ENCODE measurements at regions not wholly inside any gene's neighbourhood (a gene's known extent, or its start where the extent isn't known, plus 50 kb on each side); places are given as distances from the start of the nearest gene placed in this dataset.
"Not testable (repeated sequence)": the region's sequence is repeated elsewhere in the genome, so short reads cannot be mapped to it uniquely, and the experiment has no call there.

GRCh38 chr6:8175046-8175777 lies 72.9 kb upstream of the EEF1E1 start:
- DNase-seq: no peak

DNA sequence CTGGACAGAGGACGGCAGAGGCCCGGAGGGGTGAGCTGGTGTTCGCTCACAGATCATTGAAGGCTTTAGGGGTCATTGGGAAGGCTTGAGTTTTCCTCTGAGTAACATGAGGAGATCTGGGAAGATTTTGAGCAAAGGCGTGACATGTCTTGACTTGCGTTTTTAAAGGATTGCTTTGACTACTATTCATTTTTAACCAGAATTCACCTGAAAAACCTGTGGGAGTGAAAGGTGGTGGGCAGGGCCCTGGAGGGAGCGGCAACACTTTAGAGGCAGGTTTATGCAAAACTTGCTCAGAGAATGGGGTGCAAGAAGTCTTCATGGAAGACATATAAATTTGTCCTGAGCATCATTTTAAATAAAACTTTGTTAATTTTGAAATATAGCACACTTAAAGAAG lies 72.2 kb upstream of the EEF1E1 start:
- DNase-seq: no peak

GRCh38 chr6:8172530-8172929 lies 70.2 kb upstream of the EEF1E1 start:
- DNase-seq: no peak

DNA sequence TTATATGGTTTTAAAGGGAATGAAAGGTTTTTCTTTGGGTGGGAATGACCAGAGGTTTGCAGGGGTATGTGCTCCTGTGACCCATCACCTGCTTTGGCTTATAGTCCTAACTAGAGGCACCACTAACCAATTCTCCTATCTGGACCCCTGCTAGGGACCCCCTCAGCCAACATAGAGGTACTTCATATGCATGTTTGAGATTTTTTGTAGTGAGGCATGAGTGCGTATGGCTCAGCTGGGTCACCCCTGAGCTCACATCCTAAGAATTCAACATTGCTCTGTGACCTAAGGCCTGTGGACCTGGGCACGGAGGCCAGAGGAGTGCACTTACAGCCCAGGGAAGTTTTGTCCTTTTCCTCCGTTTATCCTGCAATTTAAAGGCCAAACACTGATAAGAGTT lies 68.4 kb upstream of the EEF1E1 start:
- DNase-seq: no peak

DNA sequence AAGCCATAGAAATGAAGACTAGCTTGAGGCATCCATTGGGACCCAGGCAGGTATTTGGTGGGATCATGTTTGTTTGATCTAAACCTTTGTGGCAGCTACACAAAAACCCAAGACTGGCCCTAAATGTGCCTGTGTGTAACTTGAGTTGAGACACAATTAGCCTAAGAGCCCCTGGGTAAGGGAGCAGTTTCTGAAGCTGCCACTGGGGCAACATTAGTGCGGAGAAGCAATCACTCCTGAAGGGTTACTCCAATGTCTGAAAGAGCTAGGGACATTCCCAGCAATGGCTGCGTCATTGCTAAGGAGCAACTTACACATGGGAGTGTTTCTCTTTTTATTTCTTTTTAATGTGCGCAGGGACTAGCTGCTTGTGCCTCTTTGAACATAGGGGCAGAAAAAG lies 67.9 kb upstream of the EEF1E1 start:
- no peak for DNase-seq

DNA sequence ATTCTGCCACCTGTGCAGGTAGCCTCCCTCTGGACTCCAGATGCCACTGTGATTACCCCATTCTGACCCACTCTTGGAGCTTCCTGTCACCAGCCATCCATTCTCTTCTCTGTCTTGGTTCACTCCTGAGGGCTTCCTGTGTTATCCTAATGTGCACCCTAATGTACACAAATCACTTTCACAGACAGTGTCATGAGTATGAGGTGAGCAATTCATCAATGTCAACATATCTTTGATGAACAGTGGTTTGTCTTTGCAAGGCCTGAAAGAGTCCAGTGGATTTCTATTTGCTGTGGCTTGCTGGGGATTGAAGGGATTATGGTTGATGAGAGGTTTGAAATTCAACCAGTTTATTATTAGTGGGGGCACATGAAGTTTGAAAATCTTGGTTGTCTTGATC lies 63.8 kb upstream of the EEF1E1 start:
- no peak for DNase-seq

GRCh38 chr6:8165008-8165407 lies 62.7 kb upstream of the EEF1E1 start:
- DNase-seq: not testable (repeated sequence)

GRCh38 chr6:8164281-8164680 lies 61.9 kb upstream of the EEF1E1 start:
- not testable (repeated sequence) for DNase-seq

DNA sequence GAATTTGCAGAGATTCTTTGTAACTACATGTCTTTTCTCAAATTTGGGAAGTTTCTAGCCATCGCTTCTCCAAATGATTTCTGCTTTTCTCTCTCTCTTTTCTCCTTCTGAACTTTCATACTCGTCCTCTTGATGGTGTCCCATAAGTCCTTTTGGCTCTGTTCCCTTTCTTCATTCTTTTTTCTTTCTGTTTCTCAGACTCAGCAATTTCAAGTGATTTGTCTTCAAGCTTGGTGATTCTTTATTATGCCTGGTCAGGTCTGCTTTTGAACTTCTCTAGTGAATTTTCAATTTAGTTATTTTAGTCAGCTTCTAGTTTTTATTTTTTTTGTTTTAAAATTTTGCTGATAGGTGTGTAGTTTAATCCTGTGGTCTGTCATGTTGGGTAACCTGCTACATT lies 57.6 kb upstream of the EEF1E1 start:
- no peak for DNase-seq

- no peak for DNase-seq
These were observed 55.5 kb upstream of the EEF1E1 start for GRCh38 chr6:8157839-8158238.

GRCh38 chr6:8155259-8156012 lies 53.1 kb upstream of the EEF1E1 start:
- DNase-seq: no peak
